CD4-positive, alpha-beta T cell treated with Interferon alpha-2 for 1 hour (primary cell): ENCODE measurements at regions not wholly inside any gene's neighbourhood (a gene's known extent, or its start where the extent isn't known, plus 50 kb on each side); places are given as distances from the start of the nearest gene placed in this dataset.

Experiments used
- DNase-seq, 2 donors: peaks; one replicate each; pipeline ENCODE4 v3.0.0-alpha.2; 2020 to 2022

GRCh38 chr12:61687407-61687806 lies 572.8 kb upstream of the USP15 start:
- DNase-seq = no peak

- no peak for DNase-seq
These were observed 566.0 kb upstream of the USP15 start for GRCh38 chr12:61694214-61694613.

GRCh38 chr12:61701471-61701870 lies 558.7 kb upstream of the USP15 start:
- no peak for DNase-seq

GRCh38 chr12:61706783-61707182 lies 553.4 kb upstream of the USP15 start:
- DNase-seq = no peak

- no peak for DNase-seq
These were observed 547.1 kb upstream of the USP15 start for GRCh38 chr12:61713121-61713520.

- no peak for DNase-seq
These were observed 542.2 kb upstream of the USP15 start for GRCh38 chr12:61717986-61718385.

- no peak for DNase-seq
These were observed 520.3 kb upstream of the USP15 start for GRCh38 chr12:61739925-61740324.

GRCh38 chr12:61750604-61751003 lies 509.6 kb upstream of the USP15 start:
- DNase-seq = no peak

GRCh38 chr12:61754214-61754613 lies 506.0 kb upstream of the USP15 start:
- no peak for DNase-seq

- no peak for DNase-seq
These were observed 502.2 kb upstream of the USP15 start for GRCh38 chr12:61757831-61758505.

- DNase-seq = no peak
These were observed 501.5 kb upstream of the USP15 start for GRCh38 chr12:61758661-61759060.

- no peak for DNase-seq
These were observed 494.3 kb upstream of the USP15 start for GRCh38 chr12:61765926-61766325.

- DNase-seq = no peak
These were observed 479.8 kb upstream of the USP15 start for GRCh38 chr12:61780435-61780834.

- DNase-seq = no peak
These were observed 479.1 kb upstream of the USP15 start for GRCh38 chr12:61781021-61781581.

- no peak for DNase-seq
These were observed 463.4 kb upstream of the USP15 start for GRCh38 chr12:61796846-61797245.

- DNase-seq = no peak
These were observed 462.9 kb upstream of the USP15 start for GRCh38 chr12:61797266-61797665.

- no peak for DNase-seq
These were observed 461.4 kb upstream of the USP15 start for GRCh38 chr12:61798778-61799177.

GRCh38 chr12:61804301-61804700 lies 455.9 kb upstream of the USP15 start:
- DNase-seq = no peak

GRCh38 chr12:61808856-61809255 lies 451.3 kb upstream of the USP15 start:
- DNase-seq = no peak

- DNase-seq = no peak
These were observed 449.7 kb upstream of the USP15 start for GRCh38 chr12:61810486-61810885.

- no peak for DNase-seq
These were observed 438.8 kb upstream of the USP15 start for GRCh38 chr12:61821381-61821780.

GRCh38 chr12:61823102-61823501 lies 437.1 kb upstream of the USP15 start:
- no peak for DNase-seq

- no peak for DNase-seq
These were observed 413.4 kb upstream of the USP15 start for GRCh38 chr12:61846765-61847164.

GRCh38 chr12:61848893-61849292 lies 411.3 kb upstream of the USP15 start:
- DNase-seq = no peak

GRCh38 chr12:61853945-61854344 lies 406.3 kb upstream of the USP15 start:
- no peak for DNase-seq
